NCI-H2029 treated with DMSO at 0.1 percent for 48 hours (cell line): ENCODE measurements at regions not wholly inside any gene's neighbourhood (a gene's known extent, or its start where the extent isn't known, plus 50 kb on each side); places are given as distances from the start of the nearest gene placed in this dataset.

ENCODE experiments used
- DNase-seq: peaks from one replicate; lab custom pipeline; 2025; lab: John Stamatoyannopoulos, UW

GRCh38 chr9:96038271-96038670 is 162.8 kb downstream of the ERCC6L2 start:
- DNase-seq = no peak

- no peak for DNase-seq
Measured at GRCh38 chr9:96034553-96035122, 159.1 kb downstream of the ERCC6L2 start.

GRCh38 chr9:96033896-96034295 is 158.4 kb downstream of the ERCC6L2 start:
- DNase-seq = no peak

GRCh38 chr9:96031916-96032534 is 156.5 kb downstream of the ERCC6L2 start:
- DNase-seq = no peak

GRCh38 chr9:96031366-96031824 is 155.9 kb downstream of the ERCC6L2 start:
- peak; percentile 89 for DNase-seq

GRCh38 chr9:96029722-96030530 is 154.4 kb downstream of the ERCC6L2 start:
- no peak for DNase-seq

GRCh38 chr9:96027251-96028131 is 152.0 kb downstream of the ERCC6L2 start:
- DNase-seq = no peak

GRCh38 chr9:96026655-96027213 is 151.2 kb downstream of the ERCC6L2 start:
- DNase-seq = no peak

GRCh38 chr9:96025995-96026602 is 150.6 kb downstream of the ERCC6L2 start:
- DNase-seq = no peak

GRCh38 chr9:96023486-96023885 is 148.0 kb downstream of the ERCC6L2 start:
- DNase-seq = no peak

GRCh38 chr9:96022445-96023051 is 147.1 kb downstream of the ERCC6L2 start:
- peak; percentile 62 for DNase-seq

- DNase-seq = no peak
Measured at GRCh38 chr9:96021551-96022444, 146.3 kb downstream of the ERCC6L2 start.

- no peak for DNase-seq
Measured at GRCh38 chr9:96020792-96021550, 145.5 kb downstream of the ERCC6L2 start.

- DNase-seq = no peak
Measured at GRCh38 chr9:96020300-96020791, 144.9 kb downstream of the ERCC6L2 start.
